Stimulated activated CD8-positive, alpha-beta memory T cell treated with anti-CD3 and anti-CD28 coated beads, Interleukin-15, amount 100 ng/mL, for 48 hours (primary cell): ENCODE measurements at regions not wholly inside any gene's neighbourhood (a gene's known extent, or its start where the extent isn't known, plus 50 kb on each side); places are given as distances from the start of the nearest gene placed in this dataset.
"Not testable (repeated sequence)": the region's sequence is repeated elsewhere in the genome, so short reads cannot be mapped to it uniquely, and the experiment has no call there.

Source experiments
- DNase-seq, 2 donors: peaks; one replicate each; pipeline ENCODE4 v3.0.0-alpha.2; 2020; ENCODE audit warnings: low read depth in 2 of 2

DNA sequence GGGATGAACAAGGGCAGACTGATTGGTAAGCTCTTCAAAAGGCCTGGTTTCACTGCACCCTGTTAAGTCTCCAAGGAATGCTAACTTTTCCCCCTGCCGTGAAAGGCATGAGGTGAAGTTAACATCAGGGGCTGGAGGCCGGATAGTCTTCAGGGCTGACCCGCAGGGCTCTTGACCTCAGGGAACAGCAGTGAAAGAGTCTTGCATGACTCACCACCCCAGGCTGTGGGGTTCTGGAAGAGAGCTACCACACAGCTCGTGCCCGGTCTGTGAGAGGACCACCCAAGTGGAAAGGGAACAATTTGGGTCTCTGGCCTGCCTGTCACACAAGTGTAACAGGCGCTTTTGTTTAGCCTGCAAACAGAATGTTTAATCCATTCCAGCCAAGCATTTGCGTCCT lies 504.9 kb downstream of the EDEM1 start:
- DNase-seq = no peak

GRCh38 chr3:5694266-5694665 lies 506.8 kb downstream of the EDEM1 start:
- DNase-seq = no peak

DNA sequence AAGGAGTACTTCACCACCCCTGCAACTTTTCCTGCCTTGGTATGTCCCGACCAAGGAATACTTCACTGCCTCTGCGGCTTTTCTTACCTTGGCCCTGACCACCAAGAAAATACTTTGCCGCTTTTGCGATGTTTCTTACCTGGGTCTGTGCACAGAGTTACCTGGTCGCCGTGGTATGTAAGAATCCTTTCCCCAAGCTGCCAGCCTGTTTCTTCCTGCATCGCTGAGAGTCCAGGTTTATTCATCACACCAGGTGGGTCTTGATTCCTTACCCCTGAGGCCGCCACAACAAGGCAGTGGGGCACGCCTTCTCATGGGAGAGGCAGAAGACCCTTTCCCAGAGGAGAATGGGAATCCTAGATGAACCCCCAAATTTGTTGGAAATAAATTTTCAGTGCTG lies 511.3 kb downstream of the EDEM1 start:
- no peak for DNase-seq

- DNase-seq = no peak
Measured at GRCh38 chr3:5699313-5699712, 511.8 kb downstream of the EDEM1 start.

GRCh38 chr3:5699811-5700210 lies 512.3 kb downstream of the EDEM1 start:
- no peak for DNase-seq

DNA sequence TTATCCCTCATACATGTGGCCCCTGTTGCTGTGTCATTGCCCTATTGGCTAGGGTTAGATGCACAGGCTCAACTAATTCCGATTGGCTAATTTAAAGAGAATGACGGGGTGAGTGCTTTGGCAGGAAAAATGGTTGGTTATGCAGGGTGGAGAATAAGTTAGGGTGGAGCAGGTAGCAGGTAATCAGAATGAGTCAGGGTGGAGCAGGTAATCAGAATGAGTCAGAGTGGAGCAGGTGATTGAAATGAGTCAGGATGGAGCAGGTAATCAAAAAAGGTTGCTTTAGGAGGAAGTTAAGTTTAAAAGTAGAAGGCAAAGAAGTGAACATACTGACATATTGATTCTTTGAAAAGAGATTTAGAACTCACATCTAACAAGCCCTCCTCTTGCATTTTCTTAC lies 513.5 kb downstream of the EDEM1 start:
- not testable (repeated sequence) for DNase-seq

DNA sequence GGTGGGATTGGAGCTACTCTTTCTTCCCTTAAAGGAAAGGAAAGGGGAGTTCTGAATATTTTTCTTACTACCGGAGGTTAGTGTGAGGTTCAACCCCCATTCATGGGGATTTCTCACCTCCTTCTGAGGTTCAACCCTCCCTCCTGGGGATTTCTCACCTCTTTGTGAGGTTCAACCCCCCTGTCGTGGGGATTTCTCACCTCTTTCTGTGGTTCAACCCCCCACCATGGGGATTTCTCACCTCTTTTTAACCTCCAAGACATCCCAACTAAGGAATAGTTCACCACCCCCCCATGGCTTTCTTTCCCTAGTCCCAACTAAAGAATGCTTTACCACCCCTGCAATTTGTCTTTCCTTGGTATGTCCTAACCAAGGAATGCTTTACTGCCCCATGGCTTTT lies 520.3 kb downstream of the EDEM1 start:
- no peak for DNase-seq

GRCh38 chr3:5709714-5710113 lies 522.2 kb downstream of the EDEM1 start:
- DNase-seq = no peak

DNA sequence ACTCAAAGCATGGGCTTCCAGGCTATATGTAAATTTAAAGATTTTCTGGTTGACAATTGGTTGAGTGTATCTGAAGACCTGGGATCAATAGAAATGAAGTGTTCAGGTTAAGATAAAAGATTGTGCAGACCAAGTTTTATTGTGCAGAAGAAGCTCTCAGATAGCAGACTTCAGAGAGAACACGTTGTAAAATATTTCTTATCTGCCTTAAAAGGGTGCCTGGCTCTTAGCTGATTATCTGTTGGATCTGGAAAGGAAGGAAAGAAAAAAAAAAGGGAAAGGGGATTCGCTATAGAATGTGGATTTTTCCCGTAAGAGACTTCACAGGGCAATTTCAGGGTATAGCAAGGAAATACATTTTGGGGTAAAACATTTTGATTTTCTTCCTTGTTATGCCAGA lies 523.2 kb downstream of the EDEM1 start:
- no peak for DNase-seq

GRCh38 chr3:5717254-5717653 lies 529.7 kb downstream of the EDEM1 start:
- no peak for DNase-seq

DNA sequence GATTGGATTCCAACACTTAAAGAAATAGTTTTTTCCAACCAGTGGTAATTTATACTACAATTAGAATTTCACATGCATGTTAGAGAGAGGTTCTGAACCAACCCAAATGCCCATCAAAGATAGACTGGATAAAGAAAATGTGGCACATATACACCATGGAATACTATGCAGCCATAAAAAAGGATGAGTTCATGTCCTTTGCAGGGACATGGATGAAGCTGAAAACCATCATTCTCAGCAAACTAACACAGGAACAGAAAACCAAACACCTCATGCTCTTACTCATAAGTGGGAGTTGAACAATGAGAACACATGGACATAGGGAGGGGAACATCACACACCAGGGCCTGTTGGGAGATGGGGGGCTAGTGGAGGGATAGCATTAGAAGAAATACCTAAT lies 532.2 kb downstream of the EDEM1 start:
- not testable (repeated sequence) for DNase-seq

DNA sequence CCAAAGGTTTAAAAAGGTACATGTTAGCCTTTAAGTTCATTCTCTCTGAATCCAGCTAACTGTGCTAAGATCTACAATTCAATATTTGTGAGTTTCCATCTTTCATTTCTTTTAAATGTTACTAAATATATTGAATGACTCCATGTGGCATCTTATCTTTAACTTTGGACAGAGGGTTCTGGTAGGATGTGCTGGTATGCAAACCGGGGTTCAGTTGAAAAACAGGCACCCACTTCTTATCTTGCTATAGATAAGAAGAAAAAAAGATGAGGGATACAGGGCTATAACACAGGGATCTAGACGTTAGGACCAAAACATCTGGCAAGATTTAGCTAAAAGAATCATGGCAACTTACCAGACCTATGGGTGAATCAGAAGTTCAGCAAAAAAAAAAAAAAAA lies 538.3 kb downstream of the EDEM1 start:
- no peak for DNase-seq

- no peak for DNase-seq
Measured at GRCh38 chr3:5726621-5727020, 539.1 kb downstream of the EDEM1 start.

DNA sequence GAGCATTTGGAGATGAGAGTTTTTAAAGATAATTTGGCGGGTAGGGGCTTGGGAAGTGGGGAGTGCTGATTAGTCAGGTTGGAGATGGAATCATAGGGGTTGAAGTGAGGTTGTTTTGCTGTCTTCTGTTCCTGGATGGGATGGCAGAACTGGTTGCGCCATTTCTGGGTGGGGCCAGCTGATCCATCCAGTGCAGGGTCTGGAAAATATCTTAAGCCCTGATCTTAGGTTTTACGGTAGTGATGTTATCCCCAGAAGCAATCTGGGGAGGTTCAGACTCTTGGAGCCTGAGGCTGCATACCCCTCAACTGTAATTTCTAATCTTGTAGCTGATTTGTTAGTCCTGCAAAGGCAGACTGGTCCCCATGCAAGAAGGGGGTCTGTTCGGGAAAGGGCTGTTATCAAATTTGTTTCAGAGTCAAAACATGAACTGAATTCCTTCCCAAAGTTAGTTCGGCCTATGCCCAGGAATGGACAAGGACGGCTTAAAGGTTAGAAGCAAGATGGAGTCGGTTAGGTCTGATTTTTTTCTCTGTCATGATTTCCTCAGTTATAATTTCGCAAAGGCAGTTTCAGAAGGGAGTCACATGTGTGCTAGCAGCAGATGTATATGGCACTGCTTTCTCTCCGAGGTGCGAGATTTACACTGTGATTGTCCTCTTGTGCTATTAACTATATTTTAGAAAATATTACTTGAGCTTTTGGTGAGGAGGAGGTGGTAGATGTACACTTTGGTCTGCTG lies 540.4 kb downstream of the EDEM1 start:
- no peak for DNase-seq

GRCh38 chr3:5729852-5730251 lies 542.3 kb downstream of the EDEM1 start:
- no peak for DNase-seq

GRCh38 chr3:5731100-5731499 lies 543.6 kb downstream of the EDEM1 start:
- no peak for DNase-seq

- no peak for DNase-seq
Measured at GRCh38 chr3:5732081-5732480, 544.6 kb downstream of the EDEM1 start.

DNA sequence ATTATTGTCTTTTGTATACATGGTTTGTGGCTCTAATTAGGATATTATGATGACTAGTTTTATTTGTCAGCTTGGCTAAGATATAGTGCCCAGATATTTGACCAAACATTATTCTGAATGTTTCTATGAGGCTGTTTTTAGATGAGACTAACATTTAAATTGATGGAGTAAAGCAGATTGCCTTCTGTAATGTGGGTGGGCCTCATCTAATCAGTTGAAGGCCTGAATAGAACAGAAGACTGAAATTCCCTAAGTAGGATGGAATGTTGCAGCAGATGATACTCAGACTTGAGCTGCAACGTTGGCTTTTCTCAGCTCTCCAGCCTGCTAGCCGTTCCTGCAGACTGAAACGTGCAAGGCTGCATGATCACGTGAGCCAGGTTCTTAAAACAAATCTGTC lies 546.5 kb downstream of the EDEM1 start:
- DNase-seq = no peak

DNA sequence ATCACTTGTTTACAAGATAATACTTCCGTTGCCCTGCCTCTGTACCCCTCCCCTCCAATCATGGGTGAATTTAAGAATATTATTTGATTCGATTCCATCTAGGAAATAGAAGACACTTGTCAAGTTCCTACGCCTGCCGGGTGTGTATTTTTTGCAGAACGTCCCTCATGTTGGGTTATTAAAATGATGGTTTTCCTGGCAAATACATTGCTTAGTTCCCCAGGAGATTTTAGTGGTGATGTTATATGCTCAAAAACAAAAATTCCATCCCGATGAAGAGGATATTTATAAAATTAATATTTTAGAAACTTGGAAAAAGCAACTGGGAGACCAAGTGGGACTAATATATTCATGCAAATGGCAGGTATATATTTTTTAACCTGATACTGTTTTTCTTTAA lies 548.4 kb downstream of the EDEM1 start:
- no peak for DNase-seq

DNA sequence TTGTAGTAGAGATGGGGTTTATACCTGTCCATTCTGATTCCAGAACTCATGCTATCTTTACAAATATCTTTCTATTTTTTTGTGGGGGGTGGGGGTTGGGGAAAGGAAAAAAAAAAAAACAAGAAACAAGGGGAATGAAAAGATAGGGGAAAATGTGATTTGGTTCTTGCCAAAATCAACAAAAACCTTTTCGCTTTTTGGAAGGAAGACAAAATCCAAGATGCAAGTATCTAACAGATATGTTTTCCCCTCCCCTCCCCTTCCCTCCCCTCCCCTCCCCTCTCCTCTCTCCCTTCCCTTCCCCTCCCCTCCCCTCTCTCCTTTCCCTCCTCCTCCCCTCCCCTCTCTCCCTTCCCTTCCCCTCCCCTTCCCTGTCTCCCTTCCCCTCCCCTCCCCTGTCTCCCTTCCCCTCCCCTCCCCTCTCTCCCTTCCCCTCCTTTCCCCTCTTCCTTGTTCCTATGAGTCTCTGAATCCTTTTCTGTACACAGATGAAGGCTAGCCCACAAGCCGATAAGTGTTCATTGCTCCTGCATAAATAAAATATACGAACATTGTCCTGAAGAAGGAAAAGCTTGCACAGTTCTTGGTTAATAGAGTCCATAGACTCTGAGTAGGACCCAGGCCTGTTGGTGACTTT lies 551.9 kb downstream of the EDEM1 start:
- no peak for DNase-seq

DNA sequence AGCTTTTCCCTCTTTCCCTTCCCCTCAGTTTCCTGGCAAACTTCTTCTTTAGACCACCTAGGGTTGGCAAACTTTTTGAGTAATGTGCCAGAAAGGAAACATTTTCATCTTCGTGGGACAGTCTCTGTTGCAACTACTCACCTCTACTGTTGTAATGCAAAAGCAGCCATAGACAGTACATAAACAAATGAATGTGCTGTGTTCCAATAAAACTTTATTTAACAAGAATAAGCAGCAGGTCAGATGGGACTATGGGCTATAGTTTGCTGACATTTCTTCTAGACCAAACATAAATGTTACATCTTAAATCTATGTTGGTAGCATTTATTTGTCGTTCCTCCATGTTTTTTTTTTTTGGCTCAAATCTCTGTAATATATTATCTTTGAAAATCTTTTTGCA lies 552.4 kb downstream of the EDEM1 start:
- DNase-seq = no peak

GRCh38 chr3:5741017-5741416 lies 553.5 kb downstream of the EDEM1 start:
- DNase-seq = no peak

DNA sequence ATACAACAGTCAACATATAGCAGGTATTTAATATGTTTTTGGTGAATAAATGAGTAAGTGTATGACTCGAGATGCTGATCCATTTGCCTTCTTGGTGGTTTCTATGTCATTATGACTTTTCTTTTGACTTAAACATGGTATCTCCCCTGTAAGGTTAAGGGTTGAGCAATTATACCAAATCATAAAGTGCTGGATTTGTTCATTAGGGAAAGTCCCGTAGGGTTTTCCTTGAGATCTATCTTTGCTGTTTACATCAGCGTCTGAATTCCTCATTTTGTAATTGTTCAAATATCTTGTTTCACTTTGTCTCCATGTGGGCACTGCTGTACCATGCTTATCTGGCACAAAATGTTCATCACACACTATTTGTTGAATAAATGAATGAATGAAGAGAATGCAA lies 562.6 kb downstream of the EDEM1 start:
- no peak for DNase-seq
